Cardiac muscle cell (in vitro differentiated cells and primary cell): ENCODE measurements at regions not wholly inside any gene's neighbourhood (a gene's known extent, or its start where the extent isn't known, plus 50 kb on each side); places are given as distances from the start of the nearest gene placed in this dataset.

Experiments
- DNase-seq, 2 donors: peaks; one replicate each; pipeline versions ENCODE4 v3.0.0 to v3.0.0-alpha.2; 2010 to 2017; ENCODE audit warnings: low read depth in 1 of 2, low spot score in 1 of 2
- H3K27ac ChIP-seq: fragments of 200-600 bp; sonication (generic); 2 replicates; pipeline ENCODE4 v1.5.1; 2016
- H3K27me3 ChIP-seq: fragments of 200-600 bp; sonication (generic); 2 replicates; pipeline ENCODE4 v1.6.0; 2016; ENCODE audit warnings: control low read depth
- H3K36me3 ChIP-seq: fragments of 200-600 bp; sonication (generic); 2 replicates; pipeline ENCODE4 v1.5.1; 2016; ENCODE audit warnings: control low read depth
- H3K4me1 ChIP-seq: fragments of 200-600 bp; sonication (generic); 2 replicates; pipeline ENCODE4 v1.8.1; 2017; ENCODE audit warnings: low read depth, mild to moderate bottlenecking, mixed run types
- H3K4me3 ChIP-seq: fragments of 200-600 bp; sonication (generic); 2 replicates; pipeline ENCODE4 v1.5.1; 2016; ENCODE audit warnings: mild to moderate bottlenecking
- H3K9me3 ChIP-seq: fragments of 200-600 bp; sonication (generic); 2 replicates; pipeline ENCODE4 v1.5.1; 2017; ENCODE audit warnings: low read depth, mild to moderate bottlenecking, control low read depth
- CTCF ChIP-seq: IDR thresholded peaks from 2 replicates; pipeline ENCODE4 v1.5.1; 2012; ENCODE audit warnings: low read depth, mild to moderate bottlenecking, low read length

DNA sequence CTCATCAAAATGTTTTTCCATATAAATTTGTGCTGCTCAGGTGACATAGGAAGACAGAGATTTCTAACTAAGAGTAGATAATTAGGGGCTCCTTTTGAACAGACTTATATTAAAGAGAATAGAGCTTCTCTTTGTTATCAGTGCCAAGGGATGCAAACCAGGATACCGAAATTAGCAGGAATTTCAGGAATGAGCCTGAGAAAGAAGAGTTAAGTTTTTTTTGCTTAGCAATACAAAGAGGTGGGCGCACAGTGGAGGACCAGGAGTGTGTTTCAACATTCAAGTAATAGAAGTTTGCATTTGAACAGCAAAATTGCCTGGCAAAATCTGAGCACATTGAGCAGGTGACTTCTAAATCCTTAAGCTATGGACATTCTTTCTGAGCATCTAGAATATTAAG is 541.3 kb downstream of the GBA3 start:
- Histone ChIP-seq H3K27me3 (no peaks in the 10 kb centered on the region), H3K9me3 (no peaks in the 10 kb centered on the region), H3K4me3 (no peak overlapping the region), H3K4me1 (peaks cover 11% of the 10 kb centered on the region), H3K27ac (no peak overlapping the region), H3K36me3 (no peaks in the 10 kb centered on the region)
- no peak for DNase-seq
- TF ChIP-seq CTCF = no peak

DNA sequence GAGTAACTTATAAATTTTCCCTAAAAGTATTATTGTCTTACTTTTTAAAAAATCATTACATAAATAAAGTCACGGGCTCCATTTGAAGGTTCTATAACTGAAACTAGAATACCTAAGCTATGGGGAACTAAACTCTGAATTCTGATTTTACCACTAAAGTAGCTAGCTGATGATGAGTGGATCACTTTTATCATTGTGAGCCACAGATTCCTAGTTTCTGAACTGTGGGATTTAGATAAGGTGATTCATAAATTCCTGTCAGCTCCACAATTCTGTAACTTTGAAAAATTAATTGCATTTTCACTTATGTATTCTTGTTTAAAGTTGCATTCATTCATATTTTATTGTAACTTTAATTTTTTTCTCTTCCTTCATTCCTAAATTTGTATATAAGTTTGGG is 540.9 kb downstream of the GBA3 start:
- H3K27ac ChIP-seq = no peak overlapping the region
- no peak overlapping the region for H3K4me3 ChIP-seq
- no peaks in the 10 kb centered on the region for H3K9me3 ChIP-seq
- no peaks in the 10 kb centered on the region for H3K36me3 ChIP-seq
- peak in 1 of 2 donors; percentile 0 for DNase-seq
- H3K4me1 ChIP-seq = peaks cover 11% of the 10 kb centered on the region
- no peaks in the 10 kb centered on the region for H3K27me3 ChIP-seq
- TF ChIP-seq CTCF = no peak

- no peak for TF ChIP-seq CTCF
- Histone ChIP-seq H3K27me3 (no peaks in the 10 kb centered on the region), H3K4me1 (peaks cover 11% of the 10 kb centered on the region), H3K9me3 (no peaks in the 10 kb centered on the region), H3K27ac (no peak overlapping the region), H3K36me3 (no peaks in the 10 kb centered on the region), H3K4me3 (no peak overlapping the region)
- peak in 1 of 2 donors; percentile 6 for DNase-seq
Observed at GRCh38 chr4:23232987-23233386, 540.2 kb downstream of the GBA3 start.

- no peak overlapping the region for H3K27ac ChIP-seq
- no peaks in the 10 kb centered on the region for H3K36me3 ChIP-seq
- no peak overlapping the region for H3K4me3 ChIP-seq
- no peaks in the 10 kb centered on the region for H3K9me3 ChIP-seq
- no peak for DNase-seq
- no peak for TF ChIP-seq CTCF
- H3K4me1 ChIP-seq = no peaks in the 10 kb centered on the region
- no peaks in the 10 kb centered on the region for H3K27me3 ChIP-seq
Observed at GRCh38 chr4:23225564-23225963, 532.8 kb downstream of the GBA3 start.

- H3K27ac ChIP-seq = no peak overlapping the region
- H3K4me3 ChIP-seq = no peak overlapping the region
- no peaks in the 10 kb centered on the region for H3K27me3 ChIP-seq
- H3K36me3 ChIP-seq = no peaks in the 10 kb centered on the region
- TF ChIP-seq CTCF = no peak
- H3K9me3 ChIP-seq = no peaks in the 10 kb centered on the region
- no peak for DNase-seq
- no peaks in the 10 kb centered on the region for H3K4me1 ChIP-seq
Observed at GRCh38 chr4:23224684-23225420, 532.1 kb downstream of the GBA3 start.

DNA sequence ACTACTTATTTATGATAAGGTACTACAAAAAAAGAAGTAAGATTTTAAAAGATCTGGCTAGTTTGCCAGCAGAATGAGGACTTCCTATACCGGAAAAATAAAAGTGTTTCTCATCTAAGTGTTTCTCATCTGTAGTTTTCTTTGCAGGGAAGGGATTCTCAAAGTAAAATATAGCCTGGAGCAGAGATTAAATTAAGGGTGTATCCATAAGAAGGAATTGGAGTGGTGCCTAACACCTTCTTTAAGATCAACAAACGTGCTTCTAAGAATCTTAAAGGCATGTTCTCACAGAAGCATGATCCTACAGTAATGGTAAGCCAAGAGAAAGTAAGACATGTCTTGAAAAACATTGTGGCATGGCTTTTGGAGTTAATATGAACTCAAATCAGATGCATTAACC is 528.2 kb downstream of the GBA3 start:
- no peak for DNase-seq
- Histone ChIP-seq H3K4me1 (no peaks in the 10 kb centered on the region), H3K27me3 (no peaks in the 10 kb centered on the region), H3K4me3 (no peak overlapping the region), H3K9me3 (no peaks in the 10 kb centered on the region), H3K27ac (no peak overlapping the region), H3K36me3 (no peaks in the 10 kb centered on the region)
- no peak for TF ChIP-seq CTCF
